Brain pericyte (primary cell): ENCODE measurements at regions not wholly inside any gene's neighbourhood (a gene's known extent, or its start where the extent isn't known, plus 50 kb on each side); places are given as distances from the start of the nearest gene placed in this dataset.
A peak's percentile ranks its signal among the peaks of the same experiment; 100 is the strongest.
"Not testable (repeated sequence)": the region's sequence is repeated elsewhere in the genome, so short reads cannot be mapped to it uniquely, and the experiment has no call there.

Experiments
- DNase-seq: peaks from one replicate; pipeline ENCODE4 v3.0.0-alpha.2; 2012; ENCODE audit warnings: low read depth, low spot score

DNA sequence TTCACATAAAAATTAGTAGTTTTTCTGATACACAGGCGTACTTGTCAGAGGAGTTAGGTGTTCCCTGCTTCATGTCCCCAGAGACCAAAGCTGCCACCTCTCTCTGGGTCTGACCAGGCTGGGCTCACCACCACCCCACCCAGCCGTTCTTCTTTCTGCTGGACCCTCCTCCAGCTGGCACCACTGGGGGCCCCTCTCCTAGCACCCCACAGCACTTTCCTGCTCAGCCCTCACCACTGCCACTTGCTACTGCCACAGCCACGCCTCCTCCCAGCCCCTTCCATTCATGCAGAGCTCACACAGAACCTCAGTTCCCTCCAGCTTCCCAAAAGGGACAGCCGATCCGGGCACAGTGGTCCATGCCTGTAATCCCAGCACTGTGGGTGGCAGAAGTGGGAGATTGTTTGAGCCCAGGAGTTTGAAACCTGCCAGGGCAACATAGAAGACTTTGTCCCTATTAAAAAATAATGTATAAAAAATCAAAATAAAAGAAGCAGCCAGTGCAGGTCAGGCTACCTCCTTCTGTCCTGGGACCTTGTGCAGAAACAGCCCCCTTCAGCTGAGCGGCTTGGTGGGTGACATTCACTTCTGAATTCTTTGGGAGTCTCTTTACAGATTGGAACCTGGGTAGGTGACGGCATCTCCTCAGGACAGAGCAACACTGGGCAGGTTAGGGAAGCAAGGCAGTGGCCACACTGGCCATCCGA is 208.3 kb downstream of the TOMM20 start:
- no peak for DNase-seq

DNA sequence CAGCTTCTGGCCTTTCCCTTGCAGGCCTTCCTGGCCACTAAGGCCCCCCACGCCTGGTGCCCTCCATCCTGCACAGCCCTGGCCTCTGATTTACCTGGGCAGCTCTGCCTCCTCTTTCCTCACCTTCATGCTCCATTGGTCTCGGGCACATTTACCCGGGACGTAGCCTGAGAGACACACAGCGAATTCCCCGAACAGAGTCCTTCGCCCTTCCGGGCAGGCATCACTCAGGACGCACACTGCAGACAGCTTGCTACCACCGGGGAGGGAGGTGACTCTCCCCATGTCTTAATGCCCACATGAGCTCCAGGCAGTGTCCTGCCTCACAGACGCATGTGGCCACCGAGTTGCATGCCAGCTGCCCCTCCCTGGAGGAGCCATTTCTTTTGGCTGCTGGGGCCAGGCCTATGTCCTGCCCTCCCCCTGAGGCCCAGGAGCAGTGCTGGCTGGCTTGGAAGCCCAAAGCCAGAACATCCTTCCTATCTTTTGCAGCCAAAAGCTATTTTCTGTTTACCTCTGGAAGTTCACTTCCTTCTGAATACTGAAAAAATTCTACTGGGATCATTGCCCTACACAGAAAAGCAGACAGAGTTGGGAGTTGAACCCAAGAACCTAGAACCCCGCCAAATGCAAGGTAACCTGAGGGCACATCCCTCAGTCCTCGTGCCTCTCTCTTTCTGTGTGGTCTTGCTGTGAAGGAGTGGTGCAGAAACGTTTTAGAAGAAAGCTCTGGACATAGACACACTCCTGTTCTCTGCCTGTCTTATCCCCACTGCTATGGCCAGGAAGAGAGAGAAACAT is 209.5 kb downstream of the TOMM20 start:
- no peak for DNase-seq

DNA sequence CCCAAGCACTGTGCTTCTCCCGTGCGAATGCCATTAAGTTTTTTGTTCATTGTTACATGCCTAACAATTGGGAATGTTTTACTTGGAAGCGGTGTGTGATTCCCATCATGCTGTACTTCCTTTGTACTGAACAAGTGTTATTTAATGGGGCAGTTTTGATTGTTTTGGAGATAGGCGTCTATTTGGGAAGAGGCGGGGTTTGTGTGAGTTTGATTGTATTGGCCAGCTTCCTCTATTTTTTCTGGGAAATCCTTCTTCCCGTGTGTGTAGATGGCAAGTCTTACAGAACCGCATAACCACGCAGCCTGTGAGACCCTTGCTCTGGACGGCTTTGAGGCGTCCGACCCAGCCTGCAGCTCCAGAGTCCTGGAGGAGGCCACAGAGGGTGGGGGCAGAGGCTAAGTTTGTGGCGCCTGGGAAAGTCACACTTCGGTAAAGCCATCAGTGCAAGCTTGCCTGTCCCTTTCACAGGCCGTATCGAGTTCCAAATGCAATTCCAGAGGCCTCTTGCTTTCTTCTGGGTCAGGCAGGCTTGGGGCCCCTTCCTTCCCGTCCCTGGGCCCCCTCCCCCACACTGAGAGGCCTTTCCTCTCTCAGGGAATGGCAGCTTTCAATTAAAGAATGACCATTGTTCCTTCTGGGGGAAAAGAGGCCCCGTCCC is 210.3 kb downstream of the TOMM20 start:
- DNase-seq = no peak

DNA sequence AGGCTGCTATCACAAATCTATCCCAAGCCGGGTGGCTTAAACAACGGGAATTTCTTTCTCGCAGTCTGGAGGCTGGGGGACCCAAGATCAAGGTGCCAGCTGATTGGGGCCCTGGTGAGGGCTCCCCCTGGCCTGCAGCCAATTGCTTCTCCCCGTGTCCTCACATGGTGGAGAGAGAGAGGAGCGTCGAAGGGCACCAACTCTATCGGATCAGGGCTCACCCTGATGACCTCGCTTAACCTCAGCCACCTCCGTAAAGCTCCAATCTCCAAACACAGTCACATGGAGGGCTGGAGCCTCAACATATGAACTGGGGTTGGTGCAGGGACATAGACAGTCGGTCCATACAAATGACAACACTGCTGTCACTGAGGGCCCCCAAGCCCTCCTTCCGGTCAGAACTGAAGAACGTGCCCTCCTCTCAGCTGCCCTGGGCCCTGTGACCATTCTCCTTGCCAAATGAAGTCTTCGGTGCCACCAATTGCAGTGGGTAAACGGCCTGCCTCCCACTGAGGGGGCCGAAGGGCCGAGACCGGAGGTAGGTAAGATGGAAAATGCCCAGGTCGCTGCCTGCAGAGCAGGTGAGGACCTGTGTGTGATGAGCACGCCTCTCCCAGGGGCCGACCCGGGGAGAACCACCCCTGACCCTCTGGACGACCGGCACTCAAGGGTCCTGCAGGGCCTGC is 211.0 kb downstream of the TOMM20 start:
- DNase-seq = no peak

DNA sequence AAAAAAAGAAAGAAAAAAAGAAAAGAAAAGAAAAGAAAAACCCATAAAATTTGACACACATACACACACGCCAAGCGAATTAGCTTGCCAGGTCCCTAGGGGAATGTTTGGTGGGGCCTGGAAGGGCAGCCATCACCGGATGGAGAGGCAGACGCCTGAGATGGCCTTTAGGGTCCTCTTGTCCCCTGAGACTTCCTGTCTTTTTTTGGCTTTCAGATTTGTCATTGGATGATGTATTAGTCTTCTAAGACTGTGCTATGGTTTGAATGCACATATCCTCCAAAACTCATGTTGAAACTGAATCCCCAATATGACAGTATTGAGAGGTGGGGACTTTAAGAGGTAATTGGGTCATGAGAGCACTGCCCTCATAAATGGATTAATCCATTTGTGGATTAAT is 211.8 kb downstream of the TOMM20 start:
- DNase-seq = no peak

DNA sequence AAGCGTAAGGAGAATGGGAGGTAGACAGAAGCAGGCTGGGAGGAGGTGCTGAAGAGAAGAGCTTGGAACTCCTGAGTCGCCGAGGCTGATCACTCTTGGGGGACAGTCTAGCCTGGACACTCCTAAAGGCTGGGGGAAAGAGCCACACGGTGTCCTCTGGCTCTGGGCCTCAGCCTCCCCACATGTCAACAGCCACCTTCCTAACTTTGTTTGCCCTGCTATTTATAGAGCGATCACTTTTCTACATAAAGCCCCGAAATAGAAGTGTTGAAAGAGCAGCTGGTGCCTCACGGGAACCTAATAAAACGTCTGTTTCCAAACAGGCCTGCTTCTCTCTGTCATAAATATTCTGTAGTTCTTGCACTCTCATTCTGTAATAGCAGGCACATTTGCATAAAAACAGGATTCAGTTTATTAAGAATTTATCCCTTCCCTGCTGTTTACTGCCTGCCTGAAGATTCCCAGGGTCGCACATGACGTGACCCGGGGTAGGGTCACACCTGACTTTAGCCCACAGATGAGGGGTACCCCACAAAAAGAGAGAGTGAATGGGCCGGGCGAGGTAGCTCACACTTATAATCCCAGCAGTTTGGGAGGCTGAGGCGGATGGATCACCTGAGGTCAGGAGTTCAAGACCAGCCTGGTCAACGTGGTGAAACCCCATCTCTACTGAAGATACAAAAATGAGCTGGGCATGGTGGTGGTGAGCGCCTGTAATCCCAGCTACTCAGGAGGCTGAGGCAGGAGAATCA is 212.5 kb downstream of the TOMM20 start:
- DNase-seq = no peak

DNA sequence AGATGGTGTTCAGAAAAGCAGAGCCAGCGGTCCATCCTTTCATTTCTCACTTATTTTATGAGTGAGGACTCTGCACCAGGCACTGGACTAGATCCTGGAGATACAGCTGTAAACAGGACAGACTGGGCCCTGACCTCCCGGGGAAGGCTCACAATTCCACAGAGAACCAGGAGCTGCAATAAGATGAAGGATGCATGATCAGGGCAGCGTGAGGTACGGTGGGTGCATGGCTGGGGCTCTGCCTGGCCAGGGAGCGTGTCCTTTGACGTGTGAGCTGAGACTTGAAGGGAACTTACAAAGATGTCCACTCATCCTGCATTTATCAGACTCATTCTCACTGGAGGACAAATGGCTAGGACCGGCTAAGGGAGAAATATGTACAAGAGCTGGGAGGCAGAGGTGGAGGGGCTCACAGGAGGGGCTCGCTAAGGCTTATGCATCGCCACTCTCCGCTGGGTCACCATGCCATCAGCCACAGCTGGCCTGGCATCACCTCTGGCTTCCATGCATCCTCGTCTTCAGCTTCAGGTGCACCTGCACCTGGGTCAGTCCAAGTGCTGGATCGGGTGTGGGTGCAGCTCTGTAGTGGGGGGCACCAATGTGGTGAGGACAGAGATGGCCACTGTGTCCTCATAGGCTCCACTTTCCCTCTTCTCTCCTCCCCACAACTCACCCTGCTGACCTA is 213.9 kb downstream of the TOMM20 start:
- no peak for DNase-seq

DNA sequence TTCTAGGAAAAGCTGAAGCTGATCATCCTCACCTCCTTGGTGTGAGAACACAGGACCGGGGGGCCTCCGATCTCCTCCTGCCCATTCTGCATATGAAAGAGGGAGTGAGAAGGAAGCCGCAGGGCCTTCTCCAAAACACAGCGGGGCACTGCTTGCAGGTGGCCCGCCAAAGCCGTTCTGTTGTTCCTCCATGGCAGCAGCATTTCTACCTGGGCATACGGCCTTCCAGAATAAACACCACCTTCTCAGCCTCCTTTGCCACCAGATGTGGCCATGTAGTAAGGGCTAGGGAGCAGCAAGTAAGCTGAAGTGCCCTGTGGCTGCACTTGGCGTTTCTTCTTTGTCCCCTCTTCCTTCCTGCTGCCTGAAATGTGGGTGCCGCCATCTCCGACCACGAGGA is 214.9 kb downstream of the TOMM20 start:
- DNase-seq = no peak

DNA sequence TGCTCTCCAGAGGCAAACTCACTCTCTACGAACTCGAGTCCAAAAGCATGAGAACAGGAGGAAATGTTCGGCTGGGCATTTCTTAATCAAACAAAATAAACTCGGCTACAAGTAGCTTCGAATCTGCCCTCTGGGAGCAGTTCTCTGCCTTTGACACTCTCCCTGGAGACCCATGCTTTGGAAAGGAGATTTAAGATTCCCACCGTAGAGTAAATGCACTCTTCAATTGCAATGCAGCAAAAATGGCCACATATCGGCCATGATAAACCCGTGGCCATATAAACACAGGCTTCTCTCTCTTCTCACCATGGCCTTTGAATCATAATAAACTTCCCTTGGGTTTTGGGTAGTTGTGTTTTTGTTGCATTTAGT is 215.4 kb downstream of the TOMM20 start:
- no peak for DNase-seq

DNA sequence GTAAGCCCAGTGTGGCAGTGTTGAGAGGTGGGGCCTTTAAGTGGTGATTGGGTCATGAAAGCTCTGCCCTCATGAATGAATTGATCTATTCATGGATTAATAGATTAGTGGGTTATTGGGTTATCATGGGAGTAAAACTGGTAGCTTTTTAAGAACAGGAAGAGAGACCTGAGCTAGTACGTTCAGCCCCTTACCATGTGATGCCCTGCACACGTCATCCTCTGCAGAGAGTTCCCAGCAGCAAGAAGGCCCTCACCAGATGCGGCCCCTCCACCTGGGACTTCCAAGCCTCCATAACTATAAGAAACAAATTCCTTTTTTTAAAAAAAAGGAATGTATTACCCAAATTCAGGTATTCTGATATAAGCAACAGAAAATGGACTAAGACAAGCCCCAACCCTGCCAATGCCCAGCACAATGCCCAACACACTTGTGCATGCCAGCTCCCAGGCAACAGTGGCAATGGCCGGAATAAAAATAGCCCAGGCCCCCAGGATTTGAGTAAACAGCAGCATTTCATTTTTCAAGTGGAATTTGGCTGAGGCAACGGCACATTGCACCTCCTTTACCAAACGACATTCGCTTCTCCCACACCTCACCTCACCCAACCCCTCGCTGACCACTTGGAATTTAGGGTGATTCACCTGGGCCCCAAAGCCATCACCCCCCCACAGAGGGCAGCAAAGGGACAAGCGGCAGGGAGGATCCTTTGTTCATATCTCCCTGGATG is 215.9 kb downstream of the TOMM20 start:
- DNase-seq = no peak

DNA sequence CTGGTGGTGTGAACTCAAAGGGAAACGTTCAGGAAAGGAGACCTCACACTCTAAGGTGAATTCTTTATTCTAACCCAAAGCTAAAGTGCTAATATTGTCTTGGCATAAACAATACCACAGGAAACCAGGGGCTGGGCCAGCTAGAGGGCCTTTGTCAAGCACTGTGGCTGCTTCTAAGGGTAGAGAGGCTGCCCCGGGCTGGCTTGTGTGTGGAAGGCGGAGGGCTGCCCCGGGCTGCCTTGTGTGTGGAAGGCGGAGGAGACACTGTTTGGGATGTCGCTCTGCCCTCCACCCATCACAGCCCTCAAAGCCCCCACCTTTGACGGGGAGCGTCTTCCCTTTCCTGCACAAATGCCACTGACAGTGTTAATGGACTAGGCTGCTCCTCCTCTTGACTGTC is 216.8 kb downstream of the TOMM20 start:
- no peak for DNase-seq

DNA sequence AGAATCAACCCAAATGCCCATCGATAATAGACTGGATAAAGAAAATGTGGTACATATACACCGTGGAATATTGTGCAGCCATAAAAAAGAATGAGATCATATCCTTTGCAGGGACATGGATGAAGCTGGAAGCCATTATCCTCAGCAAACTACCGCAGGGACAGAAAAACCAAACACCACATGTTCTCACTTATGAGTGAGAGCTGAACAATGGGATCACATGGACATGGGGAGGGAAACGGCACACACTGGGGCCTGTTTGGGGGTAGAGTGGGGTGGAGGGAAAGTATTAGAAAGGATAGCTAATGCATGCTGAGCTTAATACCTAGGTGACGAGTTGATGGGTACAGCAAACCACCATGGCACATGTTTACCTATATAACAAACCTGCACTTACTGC is 217.5 kb downstream of the TOMM20 start:
- not testable (repeated sequence) for DNase-seq

DNA sequence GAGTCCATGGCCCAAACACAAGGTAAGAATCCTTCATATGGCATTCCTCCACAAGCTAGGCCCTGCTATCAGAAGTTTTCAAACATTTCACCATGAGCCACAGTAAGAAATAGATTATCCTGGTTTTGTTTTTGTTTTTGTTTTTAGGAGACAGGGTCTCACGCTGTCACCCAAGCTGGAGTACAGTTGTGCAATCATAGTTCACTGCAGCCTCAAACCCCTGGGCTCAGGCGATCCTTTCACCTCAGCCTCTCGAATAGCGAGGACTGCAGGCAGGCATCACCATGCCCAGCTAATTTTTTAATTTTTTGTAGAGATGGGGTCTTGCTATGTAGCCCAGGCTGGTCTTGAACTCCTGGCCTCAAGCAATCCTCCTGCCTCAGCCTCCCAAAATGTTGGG is 218.8 kb downstream of the TOMM20 start:
- no peak for DNase-seq

DNA sequence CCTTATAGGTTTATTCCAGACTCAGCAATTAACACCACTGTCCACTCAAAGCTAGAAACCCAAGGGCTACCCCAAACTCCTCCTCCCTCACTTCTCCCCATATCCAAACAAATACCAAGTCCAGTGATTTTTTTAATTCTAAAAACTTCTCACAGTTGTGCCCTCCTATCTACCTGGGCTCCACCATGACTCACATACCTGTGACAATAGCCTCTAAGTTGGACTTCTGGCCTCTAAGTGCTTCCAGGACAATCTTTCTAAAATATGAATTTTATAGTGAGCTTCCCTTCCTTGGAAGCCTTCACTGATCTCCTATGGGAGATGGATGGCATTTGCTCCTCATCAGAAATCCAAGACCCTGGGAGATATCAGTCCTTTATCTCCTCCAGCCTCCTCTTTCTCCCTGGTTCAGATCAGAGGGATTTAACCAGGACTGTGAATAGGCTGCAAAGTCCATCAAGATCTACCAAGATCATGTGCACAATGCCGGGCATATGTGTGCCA is 219.3 kb downstream of the TOMM20 start:
- no peak for DNase-seq

DNA sequence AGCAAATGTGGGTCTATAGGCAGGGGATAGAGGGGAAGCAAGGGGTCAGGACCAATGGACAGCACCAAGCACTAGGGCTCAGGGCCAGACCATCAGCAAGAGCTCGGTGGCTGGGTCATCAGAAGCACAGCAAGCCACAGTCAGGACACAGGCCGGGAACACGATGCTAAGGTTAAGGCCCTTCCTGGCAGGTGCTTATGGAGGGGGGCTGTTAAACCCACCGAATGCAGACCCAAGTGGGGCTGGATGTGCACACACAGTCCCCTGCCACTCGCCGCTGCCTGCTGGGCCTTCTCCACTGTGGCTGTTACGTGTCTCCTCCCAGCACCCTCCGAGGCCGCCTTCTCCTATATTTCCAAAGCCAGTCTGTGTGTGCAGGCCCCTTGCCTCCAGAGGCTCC is 220.1 kb downstream of the TOMM20 start:
- no peak for DNase-seq

DNA sequence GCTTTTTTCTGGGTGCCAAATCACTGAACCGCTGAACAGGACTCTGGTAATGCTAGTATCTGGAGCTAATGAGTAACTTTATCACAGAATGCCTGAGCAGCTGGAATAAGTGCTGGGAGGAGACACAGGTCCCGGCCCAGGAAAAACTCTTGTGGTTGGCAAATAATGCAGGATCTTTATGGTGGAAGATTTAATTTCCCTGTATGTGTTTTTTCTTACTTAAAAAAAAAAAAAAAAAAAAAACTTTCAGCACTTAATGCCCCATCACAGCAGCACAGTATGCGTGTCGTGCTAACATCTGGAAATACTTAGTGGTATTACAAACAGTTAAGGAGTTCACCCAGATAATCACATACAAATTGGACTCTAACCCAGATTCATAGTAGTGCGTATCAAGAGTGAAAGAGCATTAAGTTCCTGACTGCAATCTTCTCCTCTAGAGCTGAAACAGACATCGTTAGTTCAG is 220.7 kb downstream of the TOMM20 start:
- peak; percentile 63 for DNase-seq

DNA sequence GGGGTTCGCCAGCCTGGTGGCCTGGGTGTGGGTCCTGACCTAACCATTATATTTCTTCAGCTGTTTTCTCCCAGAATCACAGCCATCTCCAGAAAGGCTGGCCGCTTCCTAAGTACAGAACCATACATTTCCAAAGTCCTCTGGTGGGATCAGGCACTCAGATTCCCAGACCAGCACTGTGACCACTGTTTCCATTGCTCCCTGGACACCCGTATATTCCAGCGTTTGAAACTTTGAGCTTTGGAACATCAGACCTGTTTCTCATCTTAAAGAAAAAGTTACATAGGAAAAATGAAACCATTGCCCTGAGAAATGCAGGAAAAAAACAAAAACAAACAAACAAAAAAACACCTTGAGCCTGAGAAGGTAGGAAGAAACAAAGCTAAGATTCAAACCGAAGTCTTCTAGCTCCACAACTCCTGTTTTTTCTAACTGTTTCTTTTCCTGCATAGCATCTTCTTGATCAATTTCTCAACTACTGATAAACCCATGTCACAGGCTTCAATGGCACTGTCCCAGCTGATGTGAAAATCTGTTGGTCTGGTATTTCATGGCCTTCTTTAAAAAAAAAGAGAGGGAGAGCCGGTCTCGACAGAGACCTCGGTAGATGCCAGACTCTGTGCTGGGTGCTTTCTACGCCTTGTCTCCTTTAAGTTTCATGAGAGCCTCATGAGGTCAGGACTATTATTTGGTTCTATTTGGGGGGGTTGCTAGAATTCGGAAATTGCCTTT is 221.3 kb downstream of the TOMM20 start:
- no peak for DNase-seq

DNA sequence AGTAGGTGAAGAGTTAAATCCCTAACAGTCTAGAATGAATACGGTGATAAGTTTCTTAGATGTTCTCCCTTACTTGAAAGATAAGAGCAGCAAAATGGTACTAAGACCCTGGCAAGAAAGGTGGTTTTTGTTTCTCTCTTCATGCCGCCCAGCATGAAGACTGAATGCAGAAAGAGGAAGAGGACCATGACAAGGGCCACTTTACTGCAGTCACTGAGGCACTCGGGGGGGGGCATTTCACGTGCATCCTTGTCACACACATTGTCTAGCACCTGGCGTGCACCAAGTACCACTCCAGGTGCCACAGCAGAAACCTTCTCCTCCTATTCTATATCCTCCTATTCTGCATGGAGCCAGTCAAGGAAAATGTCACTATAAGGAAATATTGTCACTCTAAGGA is 222.0 kb downstream of the TOMM20 start:
- no peak for DNase-seq
